C4-2B (cell line): ENCODE measurements at regions not wholly inside any gene's neighbourhood (a gene's known extent, or its start where the extent isn't known, plus 50 kb on each side); places are given as distances from the start of the nearest gene placed in this dataset.

Experiments used
- CTCF ChIP-seq: fragments of 450-650 bp; conservative IDR thresholded peaks from 2 replicates; pipeline ENCODE4 v1.5.1; 2017; ENCODE audit warnings: mild to moderate bottlenecking
- ZFX ChIP-seq: fragments of 450-650 bp; IDR thresholded peaks from 2 replicates; pipeline ENCODE4 v1.6.1; 2017

DNA sequence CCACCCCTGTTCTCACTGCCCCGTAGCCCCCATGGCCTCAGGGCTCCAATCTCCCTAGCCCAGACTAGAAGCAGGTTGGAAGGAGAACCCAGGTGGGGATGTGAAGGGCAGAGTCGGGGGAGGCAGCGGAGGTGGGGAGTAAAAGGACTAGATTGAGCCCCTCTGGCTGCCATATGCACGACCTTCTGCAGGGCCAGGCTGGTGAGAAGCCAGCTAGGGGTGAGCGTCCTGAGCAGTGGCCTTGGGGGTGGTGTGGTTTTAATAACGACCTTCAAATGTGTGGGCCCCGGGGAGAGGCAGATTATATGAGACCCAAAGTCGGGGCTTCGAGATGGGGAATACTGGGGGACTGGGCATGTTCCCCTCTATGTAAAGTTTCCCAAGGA lies 139.5 kb downstream of the C9orf50 start:
- TF ChIP-seq CTCF (no peak), ZFX (no peak)
